H9 (cell line): ENCODE measurements at regions not wholly inside any gene's neighbourhood (a gene's known extent, or its start where the extent isn't known, plus 50 kb on each side); places are given as distances from the start of the nearest gene placed in this dataset.

Source experiments
- DNase-seq: peaks from one replicate; pipeline ENCODE4 v3.0.0-alpha.2; 2017
- H2AFZ ChIP-seq: one replicate; pipeline ENCODE4 v1.6.1; 2013; ENCODE audit warnings: mild to moderate bottlenecking, low read length, control low read depth, moderate library complexity
- H2AK5ac ChIP-seq: 2 replicates; pipeline ENCODE4 v1.6.1; 2013; ENCODE audit warnings: low read length, control low read depth, mixed read lengths; ENCODE audit not compliant: insufficient read length
- H2BK120ac ChIP-seq: one replicate; pipeline ENCODE4 v1.6.1; 2013; ENCODE audit warnings: low read depth, mild to moderate bottlenecking, low read length, control low read depth, inconsistent platforms; ENCODE audit not compliant: poor library complexity, severe bottlenecking
- H2BK12ac ChIP-seq: 2 replicates; pipeline ENCODE4 v1.6.1; 2013; ENCODE audit warnings: low read length, control low read depth, mixed read lengths, low read depth; ENCODE audit not compliant: insufficient read length
- H2BK15ac ChIP-seq: 2 replicates; pipeline ENCODE4 v1.6.1; 2013; ENCODE audit warnings: low read depth, low read length, control low read depth
- H2BK20ac ChIP-seq: one replicate; pipeline ENCODE4 v1.6.1; 2013; ENCODE audit warnings: low read depth, mild to moderate bottlenecking, low read length, control low read depth, inconsistent platforms; ENCODE audit not compliant: poor library complexity, severe bottlenecking
- H2BK5ac ChIP-seq: 2 replicates; pipeline ENCODE4 v1.6.1; 2013; ENCODE audit warnings: low read length, control low read depth, mixed read lengths; ENCODE audit not compliant: insufficient read length
- H3K14ac ChIP-seq: 2 replicates; pipeline ENCODE4 v1.6.1; 2013; ENCODE audit warnings: low read length, control low read depth; ENCODE audit not compliant: insufficient read depth
- H3K18ac ChIP-seq: 2 replicates; pipeline ENCODE4 v1.6.1; 2013; ENCODE audit warnings: low read depth, mild to moderate bottlenecking, mixed read lengths, low read length, control low read depth; ENCODE audit not compliant: insufficient read length
- H3K23ac ChIP-seq: 2 replicates; pipeline ENCODE4 v1.6.1; 2013; ENCODE audit warnings: low read length, control low read depth, mixed read lengths, low read depth; ENCODE audit not compliant: insufficient read length
- H3K23me2 ChIP-seq: 2 replicates; pipeline ENCODE4 v1.6.1; 2013; ENCODE audit warnings: low read depth, mild to moderate bottlenecking, mixed read lengths, low read length, control low read depth; ENCODE audit not compliant: insufficient read length, poor library complexity, severe bottlenecking
- H3K27ac ChIP-seq: 2 replicates; pipeline ENCODE4 v1.5.1; 2013; ENCODE audit warnings: low read length, control low read depth, mixed read lengths, low read depth; ENCODE audit not compliant: insufficient read length
- H3K27me3 ChIP-seq: 2 replicates; pipeline ENCODE4 v1.6.1; 2013; ENCODE audit warnings: low read length, control low read depth, inconsistent platforms; ENCODE audit not compliant: insufficient read depth
- H3K4ac ChIP-seq: 2 replicates; pipeline ENCODE4 v1.6.1; 2013; ENCODE audit warnings: low read depth, mild to moderate bottlenecking, control low read depth, inconsistent platforms, low read length, moderate library complexity
- H3K4me1 ChIP-seq: 2 replicates; pipeline ENCODE4 v1.6.1; 2013; ENCODE audit warnings: low read length, control low read depth, inconsistent platforms; ENCODE audit not compliant: insufficient read depth
- H3K4me2 ChIP-seq: 2 replicates; pipeline ENCODE4 v1.6.1; 2013; ENCODE audit warnings: low read length, control low read depth, mixed read lengths; ENCODE audit not compliant: insufficient read length, insufficient read depth
- H3K56ac ChIP-seq: 2 replicates; pipeline ENCODE4 v1.6.1; 2013; ENCODE audit warnings: low read depth, mild to moderate bottlenecking, mixed read lengths, low read length, control low read depth; ENCODE audit not compliant: insufficient read length
- H3K79me1 ChIP-seq: 2 replicates; pipeline ENCODE4 v1.6.1; 2013; ENCODE audit warnings: low read depth, mild to moderate bottlenecking, moderate library complexity, low read length, control low read depth, inconsistent platforms; ENCODE audit not compliant: insufficient read depth, poor library complexity, severe bottlenecking
- H3K79me2 ChIP-seq: 2 replicates; pipeline ENCODE4 v1.6.1; 2013; ENCODE audit warnings: low read length, control low read depth, inconsistent platforms; ENCODE audit not compliant: insufficient read depth
- H3K9ac ChIP-seq: 2 replicates; pipeline ENCODE4 v1.6.1; 2013; ENCODE audit warnings: low read length, control low read depth, mixed read lengths; ENCODE audit not compliant: insufficient read length; ENCODE audit errors: extremely low read depth
- H3K9me3 ChIP-seq: one replicate; pipeline ENCODE4 v1.6.1; 2013; ENCODE audit warnings: low read depth, low read length, inconsistent platforms; ENCODE audit not compliant: control insufficient read depth
- H3T11ph ChIP-seq: one replicate; pipeline ENCODE4 v1.6.1; 2013; ENCODE audit warnings: mild to moderate bottlenecking, low read length, control low read depth, inconsistent platforms
- H4K20me1 ChIP-seq: one replicate; pipeline ENCODE4 v1.6.1; 2013; ENCODE audit not compliant: control insufficient read depth, insufficient read length, insufficient read depth
- H4K5ac ChIP-seq: 2 replicates; pipeline ENCODE4 v1.6.1; 2013; ENCODE audit warnings: low read depth, mild to moderate bottlenecking, mixed read lengths, low read length, control low read depth; ENCODE audit not compliant: insufficient read length
- H4K8ac ChIP-seq: replicated peaks from 2 replicates; pipeline ENCODE4 v1.6.1; 2013; ENCODE audit warnings: low read length, control low read depth, mixed read lengths, low read depth; ENCODE audit not compliant: insufficient read length
- H4K91ac ChIP-seq: 2 replicates; pipeline ENCODE4 v1.6.1; 2013; ENCODE audit warnings: low read depth, mild to moderate bottlenecking, moderate library complexity, mixed read lengths, low read length, control low read depth; ENCODE audit not compliant: insufficient read length
- H3K27ac Mint-ChIP-seq, 3 experiments: 2 replicates in 2 of 3; 3 replicates in 1 of 3; pipeline ENCODE4 v1.8.0; 2020 to 2021; ENCODE audit warnings: mixed read lengths in 3 of 3, mild to moderate bottlenecking in 1 of 3, moderate library complexity in 1 of 3
- H3K27me3 Mint-ChIP-seq: 2 replicates; pipeline ENCODE4 v1.8.0; 2021; ENCODE audit warnings: low read depth, mild to moderate bottlenecking, moderate library complexity, mixed read lengths
- H3K36me3 Mint-ChIP-seq, 3 experiments: 2 replicates in 2 of 3; 3 replicates in 1 of 3; pipeline ENCODE4 v1.8.0; 2020 to 2021; ENCODE audit warnings: low read depth in 3 of 3, mixed read lengths in 3 of 3; ENCODE audit not compliant: insufficient read depth in 1 of 3
- H3K4me1 Mint-ChIP-seq, 2 experiments: 2 replicates each; pipeline ENCODE4 v1.8.0; 2020; ENCODE audit warnings: mixed read lengths in 2 of 2
- H3K4me3 Mint-ChIP-seq, 2 experiments: 2 replicates in 1 of 2; 3 replicates in 1 of 2; pipeline ENCODE4 v1.8.0; 2020 to 2021; ENCODE audit warnings: mild to moderate bottlenecking in 2 of 2, mixed read lengths in 2 of 2, moderate library complexity in 1 of 2
- H3K9me3 Mint-ChIP-seq, 2 experiments: 2 replicates in 1 of 2; 3 replicates in 1 of 2; pipeline ENCODE4 v1.8.0; 2020; ENCODE audit warnings: mild to moderate bottlenecking in 2 of 2, mixed read lengths in 2 of 2, moderate library complexity in 1 of 2
- CTCF ChIP-seq: fragments of 200-600 bp; sonication (generic); conservative IDR thresholded peaks from 3 replicates; pipeline ENCODE4 v1.8.0; 2021; ENCODE audit warnings: antibody characterized with exemption, mild to moderate bottlenecking
- WGBS: extraction: QIAGEN DNeasy Blood & Tissue Kit; methylation state at CpG from one replicate; pipeline ENCODE4 v1.1.7; 2013; ENCODE audit warnings: missing lambda C conversion rate, low lambda C conversion rate, mixed read lengths; ENCODE audit not compliant: insufficient read length; ENCODE audit errors: extremely low coverage; 5-methylcytosine and 5-hydroxymethylcytosine counted together

GRCh38 chr14:97638864-97639263, 841.7 kb downstream of the VRK1 start:
- no peaks in the 10 kb centered on the region for H3K27me3 ChIP-seq
- no peak overlapping the region for H3K18ac ChIP-seq
- H2BK5ac ChIP-seq: no peak overlapping the region
- H3K4ac ChIP-seq: no peak overlapping the region
- DNase-seq: no peak
- H3K23me2 ChIP-seq: no peaks in the 10 kb centered on the region
- no peak overlapping the region for H3T11ph ChIP-seq
- Mint-ChIP-seq H3K27me3 (no peaks in the 10 kb centered on the region), H3K9me3 (peaks cover 0 to 3% of the 10 kb centered on the region in 2 experiments; a peak in 1 of 5 replicates), H3K4me1 (peaks cover 65 to 73% of the 10 kb centered on the region in 2 experiments), H3K4me3 (no peak overlapping the region), H3K36me3 (peaks cover 0 to 3% (median 0%) of the 10 kb centered on the region in 3 experiments; a peak in 1 of 7 replicates), H3K27ac (no peak overlapping the region)
- H3K23ac ChIP-seq: no peak overlapping the region
- peaks cover 27% of the 10 kb centered on the region for H3K4me1 ChIP-seq
- H2BK120ac ChIP-seq: no peak overlapping the region
- no peak overlapping the region for H2BK20ac ChIP-seq
- H4K8ac ChIP-seq: no peak overlapping the region
- H2AK5ac ChIP-seq: no peak overlapping the region
- no peaks in the 10 kb centered on the region for H3K79me2 ChIP-seq
- H3K9ac ChIP-seq: no peak overlapping the region
- no peak overlapping the region for H3K14ac ChIP-seq
- no CpG with 5 or more reads among the region's 3 CpGs for WGBS
- no peaks in the 10 kb centered on the region for H4K20me1 ChIP-seq
- no peak overlapping the region for H2AFZ ChIP-seq
- no peaks in the 10 kb centered on the region for H3K79me1 ChIP-seq
- H3K56ac ChIP-seq: no peak overlapping the region
- no peak overlapping the region for H4K91ac ChIP-seq
- H3K9me3 ChIP-seq: no peaks in the 10 kb centered on the region
- no peak overlapping the region for H2BK15ac ChIP-seq
- no peak overlapping the region for H4K5ac ChIP-seq
- TF ChIP-seq CTCF: no peak
- H2BK12ac ChIP-seq: no peak overlapping the region
- H3K4me2 ChIP-seq: no peak overlapping the region
- no peak overlapping the region for H3K27ac ChIP-seq
